ENCODE measurements at regions not wholly inside any gene's neighbourhood (a gene's known extent, or its start where the extent isn't known, plus 50 kb on each side); places are given as distances from the start of the nearest gene placed in this dataset.

- H3K27me3 ChIP-seq (ENCODE audit: control insufficient read depth, insufficient read depth, low read length): no peaks in the 10 kb centered on the region
- WGBS (ENCODE audit: insufficient coverage): 57% methylated on average over 1 of the region's 17 CpGs
- H3K9me3 ChIP-seq (ENCODE audit: control insufficient read depth, insufficient read depth, low read length): no peaks in the 10 kb centered on the region
- DNase-seq (ENCODE audit: low read depth in 4 of 6, low spot score in 6 of 6): peak in 1 of 6 donors; percentile 38
- no peak overlapping the region for H3K4me3 ChIP-seq (ENCODE audit: low read depth, low read length)
- H3K27ac ChIP-seq (ENCODE audit: low read depth, low read length): peak overlapping the region; percentile 42
- H3K36me3 ChIP-seq (ENCODE audit: control insufficient read depth, insufficient read depth, low read length): no peaks in the 10 kb centered on the region
- peaks cover 24% of the 10 kb centered on the region for H3K4me1 ChIP-seq (ENCODE audit: control insufficient read depth, insufficient read depth, low read length)
These were observed 107.7 kb upstream of the SPATA13 start for GRCh38 chr13:24052547-24053518.

- WGBS (ENCODE audit: insufficient coverage): 42% methylated on average over 4 of the region's 9 CpGs
- DNase-seq (ENCODE audit: low read depth in 4 of 6, low spot score in 6 of 6): peak in 3 of 6 donors; percentile 63 to 90 (median 88)
- H3K27ac ChIP-seq (ENCODE audit: low read depth, low read length): no peak overlapping the region
These were observed 106.8 kb upstream of the SPATA13 start for GRCh38 chr13:24053519-24054251.

GRCh38 chr13:24056616-24057137 lies 103.8 kb upstream of the SPATA13 start:
- DNase-seq (ENCODE audit: low read depth in 4 of 6, low spot score in 6 of 6): no peak
- Histone ChIP-seq H3K27ac (ENCODE audit: low read depth, low read length) (no peak overlapping the region), H3K36me3 (ENCODE audit: control insufficient read depth, insufficient read depth, low read length) (no peaks in the 10 kb centered on the region), H3K27me3 (ENCODE audit: control insufficient read depth, insufficient read depth, low read length) (no peaks in the 10 kb centered on the region), H3K4me1 (ENCODE audit: control insufficient read depth, insufficient read depth, low read length) (peaks cover 14% of the 10 kb centered on the region), H3K9me3 (ENCODE audit: control insufficient read depth, insufficient read depth, low read length) (no peaks in the 10 kb centered on the region), H3K4me3 (ENCODE audit: low read depth, low read length) (no peak overlapping the region)
- WGBS (ENCODE audit: insufficient coverage): 74% methylated on average over 4 of the region's 8 CpGs

More at GRCh38 chr13:24053519-24054251, 106.8 kb upstream of the SPATA13 start:
- H3K4me3 ChIP-seq (ENCODE audit: low read depth, low read length): no peak overlapping the region
- H3K36me3 ChIP-seq (ENCODE audit: control insufficient read depth, insufficient read depth, low read length): no peaks in the 10 kb centered on the region
- no peaks in the 10 kb centered on the region for H3K27me3 ChIP-seq (ENCODE audit: control insufficient read depth, insufficient read depth, low read length)
- peaks cover 24% of the 10 kb centered on the region for H3K4me1 ChIP-seq (ENCODE audit: control insufficient read depth, insufficient read depth, low read length)
- H3K9me3 ChIP-seq (ENCODE audit: control insufficient read depth, insufficient read depth, low read length): no peaks in the 10 kb centered on the region

GRCh38 chr13:24060993-24061392 lies 99.5 kb upstream of the SPATA13 start:
- no peaks in the 10 kb centered on the region for H3K9me3 ChIP-seq (ENCODE audit: control insufficient read depth, insufficient read depth, low read length)
- DNase-seq (ENCODE audit: low read depth in 4 of 6, low spot score in 6 of 6): no peak
- no peak overlapping the region for H3K4me3 ChIP-seq (ENCODE audit: low read depth, low read length)
- H3K27ac ChIP-seq (ENCODE audit: low read depth, low read length): no peak overlapping the region
- 100% methylated on average over 1 of the region's 2 CpGs for WGBS (ENCODE audit: insufficient coverage)
- H3K27me3 ChIP-seq (ENCODE audit: control insufficient read depth, insufficient read depth, low read length): no peaks in the 10 kb centered on the region
- no peaks in the 10 kb centered on the region for H3K36me3 ChIP-seq (ENCODE audit: control insufficient read depth, insufficient read depth, low read length)
- peaks cover 23% of the 10 kb centered on the region for H3K4me1 ChIP-seq (ENCODE audit: control insufficient read depth, insufficient read depth, low read length)

- Histone ChIP-seq H3K27ac (ENCODE audit: low read depth, low read length) (peak overlapping the region; percentile 42), H3K27me3 (ENCODE audit: control insufficient read depth, insufficient read depth, low read length) (no peaks in the 10 kb centered on the region), H3K4me3 (ENCODE audit: low read depth, low read length) (no peak overlapping the region), H3K9me3 (ENCODE audit: control insufficient read depth, insufficient read depth, low read length) (no peaks in the 10 kb centered on the region), H3K4me1 (ENCODE audit: control insufficient read depth, insufficient read depth, low read length) (peaks cover 32% of the 10 kb centered on the region), H3K36me3 (ENCODE audit: control insufficient read depth, insufficient read depth, low read length) (no peaks in the 10 kb centered on the region)
- WGBS (ENCODE audit: insufficient coverage): 40% methylated on average over 7 of the region's 8 CpGs
- peak in 2 of 6 donors; percentile 60 to 69 for DNase-seq (ENCODE audit: low read depth in 4 of 6, low spot score in 6 of 6)
These were observed 97.1 kb upstream of the SPATA13 start for GRCh38 chr13:24063281-24063877.

GRCh38 chr13:24064371-24064770 lies 96.1 kb upstream of the SPATA13 start:
- H3K9me3 ChIP-seq (ENCODE audit: control insufficient read depth, insufficient read depth, low read length): no peaks in the 10 kb centered on the region
- WGBS (ENCODE audit: insufficient coverage): 100% methylated on average over 1 of the region's 3 CpGs
- H3K4me1 ChIP-seq (ENCODE audit: control insufficient read depth, insufficient read depth, low read length): peaks cover 27% of the 10 kb centered on the region
- H3K27me3 ChIP-seq (ENCODE audit: control insufficient read depth, insufficient read depth, low read length): no peaks in the 10 kb centered on the region
- no peak for DNase-seq (ENCODE audit: low read depth in 4 of 6, low spot score in 6 of 6)
- H3K4me3 ChIP-seq (ENCODE audit: low read depth, low read length): no peak overlapping the region
- no peaks in the 10 kb centered on the region for H3K36me3 ChIP-seq (ENCODE audit: control insufficient read depth, insufficient read depth, low read length)
- H3K27ac ChIP-seq (ENCODE audit: low read depth, low read length): no peak overlapping the region

GRCh38 chr13:24065176-24065575 lies 95.3 kb upstream of the SPATA13 start:
- Histone ChIP-seq H3K27me3 (ENCODE audit: control insufficient read depth, insufficient read depth, low read length) (no peaks in the 10 kb centered on the region), H3K4me1 (ENCODE audit: control insufficient read depth, insufficient read depth, low read length) (peaks cover 27% of the 10 kb centered on the region), H3K9me3 (ENCODE audit: control insufficient read depth, insufficient read depth, low read length) (no peaks in the 10 kb centered on the region), H3K27ac (ENCODE audit: low read depth, low read length) (no peak overlapping the region), H3K36me3 (ENCODE audit: control insufficient read depth, insufficient read depth, low read length) (no peaks in the 10 kb centered on the region), H3K4me3 (ENCODE audit: low read depth, low read length) (no peak overlapping the region)
- no peak for DNase-seq (ENCODE audit: low read depth in 4 of 6, low spot score in 6 of 6)
- no CpG with 5 or more reads among the region's 3 CpGs for WGBS (ENCODE audit: insufficient coverage)

- no peaks in the 10 kb centered on the region for H3K36me3 ChIP-seq (ENCODE audit: control insufficient read depth, insufficient read depth, low read length)
- H3K27ac ChIP-seq (ENCODE audit: low read depth, low read length): no peak overlapping the region
- DNase-seq (ENCODE audit: low read depth in 4 of 6, low spot score in 6 of 6): peak in 2 of 6 donors; percentile 54 to 79
- WGBS (ENCODE audit: insufficient coverage): 35% methylated on average over 5 of the region's 5 CpGs
- peaks cover 27% of the 10 kb centered on the region for H3K4me1 ChIP-seq (ENCODE audit: control insufficient read depth, insufficient read depth, low read length)
- no peaks in the 10 kb centered on the region for H3K9me3 ChIP-seq (ENCODE audit: control insufficient read depth, insufficient read depth, low read length)
- no peak overlapping the region for H3K4me3 ChIP-seq (ENCODE audit: low read depth, low read length)
- no peaks in the 10 kb centered on the region for H3K27me3 ChIP-seq (ENCODE audit: control insufficient read depth, insufficient read depth, low read length)
These were observed 93.9 kb upstream of the SPATA13 start for GRCh38 chr13:24066405-24067295.

Data from spinal cord (tissue), 9 donors.